ENCODE measurements at regions not wholly inside any gene's neighbourhood (a gene's known extent, or its start where the extent isn't known, plus 50 kb on each side); places are given as distances from the start of the nearest gene placed in this dataset.

DNA sequence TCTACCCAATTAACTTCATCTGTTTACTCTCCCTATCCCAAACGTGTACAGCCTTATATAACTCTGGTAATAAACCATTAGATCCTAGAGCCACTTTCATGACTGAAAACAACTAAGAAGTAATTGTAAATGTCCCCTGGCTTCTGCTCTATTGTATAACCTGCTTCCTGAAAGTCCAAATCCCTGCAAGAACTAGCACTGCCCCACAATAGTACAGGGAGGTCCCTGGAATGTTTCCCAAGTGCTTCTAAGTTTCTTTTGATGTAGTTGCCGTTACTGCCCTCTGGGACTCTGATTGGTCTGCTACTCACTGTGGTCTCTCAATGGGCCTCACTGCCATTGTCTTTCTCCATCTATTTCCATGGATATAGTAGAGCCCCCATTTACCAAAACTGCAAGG, 764.0 kb upstream of the GHITM start:
- no peak overlapping the region for H3K4me3 ChIP-seq
- H3K9me3 ChIP-seq: no peaks in the 10 kb centered on the region
- H3K27ac ChIP-seq: no peak overlapping the region
- no peaks in the 10 kb centered on the region for H3K36me3 ChIP-seq
- TF ChIP-seq, protein P1, sequence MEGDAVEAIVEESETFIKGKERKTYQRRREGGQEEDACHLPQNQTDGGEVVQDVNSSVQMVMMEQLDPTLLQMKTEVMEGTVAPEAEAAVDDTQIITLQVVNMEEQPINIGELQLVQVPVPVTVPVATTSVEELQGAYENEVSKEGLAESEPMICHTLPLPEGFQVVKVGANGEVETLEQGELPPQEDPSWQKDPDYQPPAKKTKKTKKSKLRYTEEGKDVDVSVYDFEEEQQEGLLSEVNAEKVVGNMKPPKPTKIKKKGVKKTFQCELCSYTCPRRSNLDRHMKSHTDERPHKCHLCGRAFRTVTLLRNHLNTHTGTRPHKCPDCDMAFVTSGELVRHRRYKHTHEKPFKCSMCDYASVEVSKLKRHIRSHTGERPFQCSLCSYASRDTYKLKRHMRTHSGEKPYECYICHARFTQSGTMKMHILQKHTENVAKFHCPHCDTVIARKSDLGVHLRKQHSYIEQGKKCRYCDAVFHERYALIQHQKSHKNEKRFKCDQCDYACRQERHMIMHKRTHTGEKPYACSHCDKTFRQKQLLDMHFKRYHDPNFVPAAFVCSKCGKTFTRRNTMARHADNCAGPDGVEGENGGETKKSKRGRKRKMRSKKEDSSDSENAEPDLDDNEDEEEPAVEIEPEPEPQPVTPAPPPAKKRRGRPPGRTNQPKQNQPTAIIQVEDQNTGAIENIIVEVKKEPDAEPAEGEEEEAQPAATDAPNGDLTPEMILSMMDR (IDR thresholded peaks at IDR 0.05): no peak
- H3K27me3 ChIP-seq: no peaks in the 10 kb centered on the region
- no peak for DNase-seq (ENCODE audit: low spot score)
- H3K4me1 ChIP-seq: no peaks in the 10 kb centered on the region

GRCh38 chr10:83397806-83398205, 741.5 kb upstream of the GHITM start:
- no peak for DNase-seq (ENCODE audit: low spot score)
- Histone ChIP-seq H3K36me3 (no peaks in the 10 kb centered on the region), H3K9me3 (no peaks in the 10 kb centered on the region), H3K27ac (no peak overlapping the region), H3K4me1 (no peaks in the 10 kb centered on the region), H3K27me3 (no peaks in the 10 kb centered on the region), H3K4me3 (no peak overlapping the region)
- TF ChIP-seq, protein P1 (IDR thresholded peaks at IDR 0.05): no peak

GRCh38 chr10:83410570-83410969, 728.7 kb upstream of the GHITM start:
- no peak overlapping the region for H3K4me3 ChIP-seq
- DNase-seq (ENCODE audit: low spot score): no peak
- no peak overlapping the region for H3K27ac ChIP-seq
- H3K27me3 ChIP-seq: no peaks in the 10 kb centered on the region
- H3K4me1 ChIP-seq: no peaks in the 10 kb centered on the region
- H3K36me3 ChIP-seq: no peaks in the 10 kb centered on the region
- H3K9me3 ChIP-seq: no peaks in the 10 kb centered on the region
- TF ChIP-seq, protein P1 (IDR thresholded peaks at IDR 0.05): no peak

GRCh38 chr10:83425306-83425705, 714.0 kb upstream of the GHITM start:
- Histone ChIP-seq H3K9me3 (peaks cover 0 to 8% of the 10 kb centered on the region in 2 donors), H3K4me1 (no peaks in the 10 kb centered on the region), H3K4me3 (no peak overlapping the region), H3K27ac (no peak overlapping the region), H3K36me3 (no peaks in the 10 kb centered on the region), H3K27me3 (no peaks in the 10 kb centered on the region)
- no peak for DNase-seq (ENCODE audit: low spot score)
- TF ChIP-seq, protein P1 (IDR thresholded peaks at IDR 0.05): no peak

DNA sequence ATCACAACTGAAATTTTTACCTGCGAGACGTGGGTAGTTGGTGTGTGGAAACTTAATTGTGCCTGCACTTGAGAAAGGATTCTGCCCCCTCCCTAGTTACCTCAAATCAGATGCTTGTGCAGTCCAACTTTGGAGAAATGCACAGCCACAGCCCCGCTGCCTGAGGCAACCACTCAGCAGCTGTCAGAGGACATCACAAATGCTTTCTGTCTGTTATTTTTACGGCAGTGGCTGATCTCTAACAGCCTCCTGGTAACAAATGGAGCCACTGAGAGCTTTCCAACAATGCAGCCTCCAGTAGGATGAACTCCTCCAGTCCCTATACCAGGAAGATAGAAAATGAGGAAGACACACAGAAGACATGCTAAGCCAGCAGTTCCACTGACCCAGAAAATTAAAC, 712.2 kb upstream of the GHITM start:
- DNase-seq (ENCODE audit: low spot score): no peak

More for the DNA sequence above, 712.2 kb upstream of the GHITM start:
- no peaks in the 10 kb centered on the region for H3K27me3 ChIP-seq
- H3K4me3 ChIP-seq: no peak overlapping the region
- H3K36me3 ChIP-seq: no peaks in the 10 kb centered on the region
- TF ChIP-seq, protein P1 (IDR thresholded peaks at IDR 0.05): no peak
- no peak overlapping the region for H3K27ac ChIP-seq
- peaks cover 0 to 8% of the 10 kb centered on the region in 2 donors for H3K9me3 ChIP-seq
- no peaks in the 10 kb centered on the region for H3K4me1 ChIP-seq
